Superior temporal gyrus (tissue), 1 donor: ENCODE measurements at regions not wholly inside any gene's neighbourhood (a gene's known extent, or its start where the extent isn't known, plus 50 kb on each side); places are given as distances from the start of the nearest gene placed in this dataset.
"Not testable (repeated sequence)": the region's sequence is repeated elsewhere in the genome, so short reads cannot be mapped to it uniquely, and the experiment has no call there.

ENCODE experiments used
- DNase-seq: peaks from one replicate; pipeline ENCODE4 v3.0.0-alpha.2; 2016; ENCODE audit errors: extremely low spot score

DNA sequence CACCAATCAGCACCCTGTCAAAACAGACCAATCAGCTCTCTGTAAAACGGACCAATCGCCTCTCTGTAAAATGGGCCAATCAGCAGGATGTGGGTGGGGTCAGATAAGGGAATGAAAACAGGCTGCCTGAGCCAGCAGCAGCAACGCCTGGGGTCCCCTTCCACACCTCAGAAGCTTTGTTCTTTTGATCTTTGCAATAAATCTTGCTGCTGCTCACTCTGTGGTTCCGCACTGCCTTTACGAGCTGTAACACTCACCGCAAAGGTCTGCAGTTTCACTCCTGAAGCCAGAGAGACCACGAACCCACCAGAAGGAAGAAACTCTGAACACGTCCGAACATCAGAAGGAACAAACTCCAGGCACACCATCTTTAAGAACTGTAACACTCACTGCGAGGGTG is 251.4 kb downstream of the ZIC4 start:
- DNase-seq, result not testable (repeated sequence)

DNA sequence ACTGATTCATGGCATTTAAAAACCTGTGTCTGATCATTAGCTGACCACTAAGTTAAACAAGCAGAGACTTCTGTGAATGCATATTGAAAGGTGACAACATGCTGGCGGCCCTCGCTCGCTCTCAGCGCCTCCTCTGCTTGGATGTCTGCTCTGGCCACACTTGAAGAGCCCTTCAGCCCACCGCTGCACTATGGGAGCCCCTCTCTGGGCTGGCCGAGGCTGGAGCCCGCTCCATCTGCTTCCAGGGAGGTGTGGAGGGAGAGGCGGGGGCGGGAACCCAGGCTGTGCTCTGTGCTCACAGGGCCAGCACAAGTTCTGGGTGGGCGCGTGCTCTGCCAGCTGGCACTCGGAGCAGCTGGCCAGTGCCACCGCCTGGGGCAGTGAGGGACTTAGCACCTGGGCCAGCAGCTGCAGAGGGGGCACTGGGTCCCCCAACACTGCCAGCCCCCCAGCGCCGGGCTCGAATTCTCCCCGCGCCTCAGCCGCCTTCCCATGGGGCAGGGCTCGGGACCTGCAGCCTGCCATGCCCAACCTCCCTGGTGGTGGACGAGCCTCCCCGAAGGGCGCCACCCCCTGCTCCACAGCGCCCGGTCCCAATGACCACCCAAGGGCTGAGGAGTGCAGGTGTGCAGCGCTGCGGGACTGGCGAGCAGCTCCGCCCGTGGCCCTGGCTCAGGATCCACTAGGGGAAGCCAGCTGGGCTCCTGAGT is 252.4 kb downstream of the ZIC4 start:
- DNase-seq, result no peak

DNA sequence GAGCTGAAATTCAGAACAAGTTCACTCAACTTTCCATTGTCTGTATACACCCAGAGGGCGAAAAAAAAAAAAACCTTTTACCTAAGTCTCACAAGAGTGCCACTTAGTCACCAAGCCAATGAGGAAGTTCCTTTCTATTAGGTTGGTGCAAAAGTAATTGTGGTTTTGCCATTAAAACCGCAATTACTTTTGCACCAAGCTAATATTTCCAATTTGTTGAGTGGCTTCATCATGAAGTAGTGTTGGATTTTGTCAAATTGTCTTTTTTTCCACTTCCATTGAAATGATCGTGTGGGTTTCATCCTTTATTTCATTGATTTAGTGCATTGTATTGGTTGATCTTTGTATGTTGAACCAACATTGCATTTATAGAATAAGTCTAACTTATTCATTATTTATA is 253.9 kb downstream of the ZIC4 start:
- no peak for DNase-seq

- no peak for DNase-seq
Observed at GRCh38 chr3:147141516-147142288, 264.6 kb downstream of the ZIC4 start.

GRCh38 chr3:147139341-147139740 is 267.0 kb downstream of the ZIC4 start:
- DNase-seq, result no peak

GRCh38 chr3:147132168-147132567 is 274.2 kb downstream of the ZIC4 start:
- no peak for DNase-seq

GRCh38 chr3:147130461-147130860 is 275.9 kb downstream of the ZIC4 start:
- DNase-seq, result no peak

GRCh38 chr3:147129665-147130064 is 276.7 kb downstream of the ZIC4 start:
- DNase-seq, result no peak

DNA sequence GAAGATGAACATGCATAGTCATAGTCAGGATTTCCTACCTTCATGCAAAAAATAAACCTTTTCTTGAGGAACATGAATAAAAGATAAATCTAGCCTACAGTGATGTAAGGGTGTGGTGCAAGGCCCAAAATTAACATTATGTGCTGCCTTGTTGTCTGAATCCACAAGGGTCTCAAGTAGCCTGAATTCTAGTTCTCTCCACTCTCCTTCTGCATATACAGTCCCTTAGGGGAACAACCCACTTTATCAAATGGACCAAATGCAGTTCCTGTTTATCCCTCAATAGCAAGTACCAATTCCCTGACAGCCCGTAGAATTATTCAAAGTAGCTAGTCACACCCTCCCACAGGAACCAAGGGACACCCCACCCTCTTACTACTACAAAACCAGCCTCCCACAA is 284.0 kb downstream of the ZIC4 start:
- no peak for DNase-seq

GRCh38 chr3:147119989-147120388 is 286.4 kb downstream of the ZIC4 start:
- peak; percentile 28 for DNase-seq

DNA sequence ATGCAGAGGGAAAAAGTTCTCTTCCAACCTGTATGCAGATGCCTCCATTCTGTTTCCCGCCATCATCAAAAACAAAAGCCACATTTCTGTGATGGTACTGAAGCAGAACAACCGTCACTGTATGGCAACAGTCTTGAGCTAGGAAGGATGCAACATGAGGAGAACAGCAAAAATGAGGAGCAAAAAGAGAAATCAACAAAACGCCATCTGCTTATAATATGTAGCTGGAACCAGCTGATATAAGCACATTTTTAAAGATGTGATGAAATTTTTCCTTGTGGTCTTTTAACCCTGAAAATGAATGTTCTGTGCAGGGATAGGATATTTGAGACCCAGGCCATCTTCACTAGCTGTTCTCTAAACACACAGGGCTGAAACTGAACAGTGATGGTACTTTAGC is 287.0 kb downstream of the ZIC4 start:
- no peak for DNase-seq

DNA sequence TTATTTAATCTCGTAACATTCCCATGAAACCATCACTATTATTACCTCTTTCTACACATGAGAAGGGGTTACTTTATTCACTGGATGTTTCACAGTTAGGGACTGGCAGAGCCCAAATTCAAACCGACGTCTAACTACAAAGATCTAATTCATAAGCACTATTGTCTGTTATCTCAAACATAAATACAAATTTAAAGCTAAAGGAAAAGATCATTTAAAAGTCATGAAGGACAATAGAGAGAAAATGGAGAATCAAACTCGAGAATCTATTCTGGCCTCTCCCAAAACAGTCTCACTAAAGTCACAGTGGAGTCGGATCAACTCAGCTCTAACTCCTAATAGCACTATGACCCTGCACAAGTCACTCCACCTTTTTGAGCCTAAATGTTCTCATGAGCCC is 287.7 kb downstream of the ZIC4 start:
- DNase-seq, result no peak

DNA sequence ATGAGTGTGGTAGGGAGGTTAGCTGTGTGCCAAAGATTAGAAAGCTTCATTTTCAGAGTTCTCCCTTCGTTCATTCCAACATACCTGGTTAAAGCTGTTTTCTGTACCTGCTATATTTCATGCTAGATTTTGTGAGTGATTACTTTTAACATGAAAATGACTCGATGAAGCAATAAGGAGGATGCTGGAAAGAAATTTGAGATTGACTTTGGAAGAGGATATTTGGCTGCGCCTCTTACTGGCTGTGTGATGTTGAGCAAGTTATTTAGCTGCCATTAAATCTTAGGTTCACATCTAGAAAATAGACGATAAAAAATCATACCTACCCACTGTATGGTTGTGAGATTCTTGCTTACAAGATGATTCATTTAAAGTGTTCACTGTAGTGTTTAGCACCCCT is 288.7 kb downstream of the ZIC4 start:
- DNase-seq, result no peak

DNA sequence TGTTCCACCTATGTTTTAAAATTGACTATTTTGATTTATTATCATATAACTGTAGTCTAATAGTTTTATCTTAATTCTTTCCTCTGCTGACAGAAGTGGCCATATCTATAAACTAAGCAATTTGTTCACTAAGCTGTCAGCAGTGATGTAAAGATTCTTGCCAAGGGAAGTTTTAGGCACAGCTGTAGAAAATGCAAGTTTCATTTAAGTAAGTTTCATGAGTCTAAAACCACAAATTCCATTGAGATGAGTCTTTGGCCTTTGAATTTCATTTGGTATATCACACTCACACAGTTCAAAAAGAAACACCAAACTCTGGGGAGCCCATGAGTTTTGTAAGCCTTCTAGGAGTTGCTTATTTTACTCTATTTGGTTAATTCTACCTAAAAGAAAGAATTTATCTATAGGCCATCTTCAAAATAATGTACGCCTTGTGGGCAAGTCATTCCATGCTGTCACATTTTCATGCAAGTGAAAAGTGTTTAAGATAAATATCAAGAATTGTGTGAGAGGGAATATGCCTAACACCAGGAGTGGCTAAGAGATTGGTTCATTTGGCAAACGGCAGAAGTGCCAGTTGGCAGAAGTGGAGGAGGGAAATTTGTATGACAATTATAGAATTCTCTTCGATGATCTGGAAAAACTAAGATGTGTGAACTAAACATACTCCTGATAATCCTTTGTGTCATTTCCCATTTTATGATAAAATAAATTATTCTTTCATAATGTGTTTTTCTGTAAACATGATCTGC is 292.9 kb downstream of the ZIC4 start:
- no peak for DNase-seq

DNA sequence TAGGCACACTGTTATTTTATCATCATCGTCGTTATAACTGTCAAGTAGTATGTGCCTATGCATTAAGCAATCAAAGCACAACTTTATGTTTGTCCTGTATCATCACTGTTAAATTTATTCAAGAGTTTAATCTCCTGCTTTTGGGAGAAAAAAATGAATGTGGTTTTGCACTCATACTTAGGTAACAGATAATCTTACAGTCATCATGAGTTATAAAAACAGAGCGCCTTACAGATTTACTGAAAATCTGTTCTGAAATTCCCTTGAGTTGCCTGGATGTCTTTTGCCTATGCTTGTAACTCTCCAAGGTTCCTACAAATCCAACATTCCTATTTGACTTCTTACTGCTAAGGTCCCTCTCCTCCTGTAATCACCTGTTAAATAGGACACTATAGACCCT is 307.3 kb downstream of the ZIC4 start:
- no peak for DNase-seq

- DNase-seq, result no peak
Observed at GRCh38 chr3:147090461-147090860, 315.9 kb downstream of the ZIC4 start.

- no peak for DNase-seq
Observed at GRCh38 chr3:147089286-147089685, 317.1 kb downstream of the ZIC4 start.

DNA sequence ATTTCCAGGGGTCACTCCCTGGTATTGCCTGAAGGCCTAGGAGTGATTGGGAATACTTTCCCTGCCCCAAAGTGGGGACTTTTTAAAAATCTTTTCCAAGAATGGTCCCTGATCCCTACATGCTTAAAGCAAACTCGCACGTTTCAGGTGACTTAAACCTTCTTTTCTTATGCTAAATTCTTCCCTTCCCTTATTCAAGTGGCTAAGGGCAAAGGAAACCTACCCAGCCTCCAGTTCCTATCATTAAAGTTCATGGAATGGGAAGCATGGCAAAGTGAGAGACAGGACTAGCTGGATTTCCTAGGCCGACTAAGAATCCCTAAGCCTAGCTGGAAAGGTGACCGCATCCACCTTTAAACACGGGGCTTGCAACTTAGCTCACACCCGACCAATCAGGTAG is 346.8 kb downstream of the ZIC4 start:
- not testable (repeated sequence) for DNase-seq

GRCh38 chr3:147049821-147050220 is 356.5 kb downstream of the ZIC4 start:
- peak; percentile 20 for DNase-seq

- DNase-seq, result no peak
Observed at GRCh38 chr3:147049305-147049704, 357.0 kb downstream of the ZIC4 start.

DNA sequence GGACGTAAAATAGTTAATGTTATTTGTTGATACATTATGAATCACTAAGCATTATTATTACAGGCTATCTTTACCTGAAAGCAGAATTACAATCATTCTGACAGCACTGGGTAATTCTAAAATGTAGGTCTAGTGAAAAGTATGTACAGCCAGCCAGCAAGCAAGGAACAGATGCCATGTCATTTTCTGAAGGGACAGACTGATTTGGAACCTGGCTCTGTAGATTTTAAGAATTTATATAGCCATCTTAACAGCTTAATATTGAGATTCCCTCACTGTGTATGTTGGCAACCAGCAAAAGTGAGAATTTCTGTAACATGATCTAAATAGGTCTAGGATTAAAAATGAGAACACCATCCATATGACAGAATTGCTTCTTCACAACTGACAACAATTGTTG is 359.4 kb downstream of the ZIC4 start:
- DNase-seq, result peak; percentile 14

DNA sequence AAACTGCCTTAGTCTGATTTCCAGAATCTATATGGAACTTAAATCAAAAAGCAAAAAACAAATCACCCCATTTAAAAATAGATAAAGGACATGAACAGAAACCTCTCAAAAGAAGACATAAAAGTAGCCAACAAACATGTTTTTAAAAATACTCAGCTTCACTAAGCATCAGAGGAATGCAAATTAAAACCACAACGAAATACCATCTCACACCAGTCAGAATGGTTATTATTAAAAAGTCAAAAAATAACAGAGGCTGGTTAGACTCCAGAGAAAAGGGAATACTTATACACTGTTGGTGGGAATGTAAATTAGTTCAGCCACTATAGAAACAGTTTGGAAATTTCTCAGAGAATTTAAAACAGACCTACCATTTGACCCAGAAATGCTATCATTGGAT is 367.9 kb downstream of the ZIC4 start:
- DNase-seq, result no peak

DNA sequence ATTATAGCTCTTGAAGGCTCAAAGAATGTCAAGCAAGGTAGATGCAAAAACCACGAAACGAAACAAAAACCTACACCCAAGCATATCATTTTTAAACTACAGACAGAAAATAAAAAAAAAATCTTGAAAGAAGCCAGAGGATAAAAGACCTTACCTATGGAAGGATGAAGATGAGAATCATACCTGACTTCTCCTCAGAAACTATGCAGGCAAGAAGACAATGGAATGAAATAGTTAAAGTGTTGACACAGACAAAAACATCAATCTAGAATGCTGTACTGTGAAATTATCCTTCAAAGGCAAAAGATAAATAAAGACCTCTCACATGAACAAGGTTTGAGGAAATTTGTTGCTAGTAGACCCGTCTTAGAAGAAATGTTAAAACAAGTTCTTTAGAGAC is 372.0 kb downstream of the ZIC4 start:
- no peak for DNase-seq
